ENCODE measurements at regions not wholly inside any gene's neighbourhood (a gene's known extent, or its start where the extent isn't known, plus 50 kb on each side); places are given as distances from the start of the nearest gene placed in this dataset.

DNA sequence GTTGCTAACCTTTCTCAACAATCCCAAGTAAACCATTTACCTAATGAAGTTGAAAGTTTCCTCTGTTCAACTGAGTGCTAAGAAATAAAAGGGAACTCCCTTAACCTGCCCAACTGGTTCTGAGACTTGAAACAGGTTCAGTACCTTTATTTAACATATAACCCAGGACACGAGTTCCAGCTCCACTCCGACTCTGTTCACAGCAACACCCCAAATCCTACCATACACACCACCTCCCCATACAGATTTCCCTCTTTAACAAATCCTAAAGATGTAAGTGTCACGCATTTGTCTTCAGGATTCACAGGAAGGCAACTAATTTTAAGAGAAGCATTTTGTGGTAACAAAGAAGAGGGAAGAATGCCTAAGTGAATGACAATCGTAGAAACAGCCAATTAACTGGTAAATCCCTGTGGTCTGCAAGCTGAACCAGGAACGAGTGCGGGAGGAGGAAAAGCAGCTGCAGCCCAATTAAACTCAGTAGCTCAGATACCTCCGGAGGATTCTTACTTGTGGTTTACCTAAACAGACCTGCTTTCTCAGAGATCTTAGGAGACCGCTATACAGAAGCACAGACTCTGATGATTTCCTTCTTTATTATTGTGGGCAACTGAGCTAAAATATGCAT, 134.5 kb upstream of the MAGI3 start:
- no peak overlapping the region for H3K27ac ChIP-seq
- no peak overlapping the region for H3K4me3 ChIP-seq
- no peak for DNase-seq (ENCODE audit: low spot score)
- no peaks in the 10 kb centered on the region for H3K9me3 ChIP-seq
- H3K36me3 ChIP-seq: no peaks in the 10 kb centered on the region
- H3K4me1 ChIP-seq: no peaks in the 10 kb centered on the region
- TF ChIP-seq, protein P1, sequence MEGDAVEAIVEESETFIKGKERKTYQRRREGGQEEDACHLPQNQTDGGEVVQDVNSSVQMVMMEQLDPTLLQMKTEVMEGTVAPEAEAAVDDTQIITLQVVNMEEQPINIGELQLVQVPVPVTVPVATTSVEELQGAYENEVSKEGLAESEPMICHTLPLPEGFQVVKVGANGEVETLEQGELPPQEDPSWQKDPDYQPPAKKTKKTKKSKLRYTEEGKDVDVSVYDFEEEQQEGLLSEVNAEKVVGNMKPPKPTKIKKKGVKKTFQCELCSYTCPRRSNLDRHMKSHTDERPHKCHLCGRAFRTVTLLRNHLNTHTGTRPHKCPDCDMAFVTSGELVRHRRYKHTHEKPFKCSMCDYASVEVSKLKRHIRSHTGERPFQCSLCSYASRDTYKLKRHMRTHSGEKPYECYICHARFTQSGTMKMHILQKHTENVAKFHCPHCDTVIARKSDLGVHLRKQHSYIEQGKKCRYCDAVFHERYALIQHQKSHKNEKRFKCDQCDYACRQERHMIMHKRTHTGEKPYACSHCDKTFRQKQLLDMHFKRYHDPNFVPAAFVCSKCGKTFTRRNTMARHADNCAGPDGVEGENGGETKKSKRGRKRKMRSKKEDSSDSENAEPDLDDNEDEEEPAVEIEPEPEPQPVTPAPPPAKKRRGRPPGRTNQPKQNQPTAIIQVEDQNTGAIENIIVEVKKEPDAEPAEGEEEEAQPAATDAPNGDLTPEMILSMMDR (IDR thresholded peaks at IDR 0.05): no peak
- H3K27me3 ChIP-seq: no peaks in the 10 kb centered on the region

DNA sequence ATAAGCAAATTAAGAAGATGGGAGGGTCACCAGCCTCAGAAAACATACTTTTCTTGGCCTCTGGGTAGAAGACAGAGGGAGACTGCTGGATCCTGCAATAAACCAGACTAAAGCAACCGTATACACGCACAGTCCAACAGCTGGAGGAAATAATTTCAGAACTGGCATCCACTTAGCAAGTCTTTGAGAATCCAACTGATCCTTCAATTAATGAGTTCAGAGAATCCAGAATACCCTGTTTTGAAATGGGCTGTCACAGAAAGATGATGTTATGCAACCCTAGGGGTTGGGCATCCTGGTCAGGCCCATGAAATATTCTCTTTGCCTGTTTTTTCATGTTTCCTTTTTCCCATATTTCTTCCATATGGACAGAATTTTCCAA, 134.0 kb upstream of the MAGI3 start:
- H3K4me3 ChIP-seq: no peak overlapping the region
- TF ChIP-seq, protein P1 (IDR thresholded peaks at IDR 0.05): no peak
- H3K4me1 ChIP-seq: no peaks in the 10 kb centered on the region
- no peaks in the 10 kb centered on the region for H3K9me3 ChIP-seq
- H3K27ac ChIP-seq: no peak overlapping the region
- no peak for DNase-seq (ENCODE audit: low spot score)
- no peaks in the 10 kb centered on the region for H3K36me3 ChIP-seq
- no peaks in the 10 kb centered on the region for H3K27me3 ChIP-seq

DNA sequence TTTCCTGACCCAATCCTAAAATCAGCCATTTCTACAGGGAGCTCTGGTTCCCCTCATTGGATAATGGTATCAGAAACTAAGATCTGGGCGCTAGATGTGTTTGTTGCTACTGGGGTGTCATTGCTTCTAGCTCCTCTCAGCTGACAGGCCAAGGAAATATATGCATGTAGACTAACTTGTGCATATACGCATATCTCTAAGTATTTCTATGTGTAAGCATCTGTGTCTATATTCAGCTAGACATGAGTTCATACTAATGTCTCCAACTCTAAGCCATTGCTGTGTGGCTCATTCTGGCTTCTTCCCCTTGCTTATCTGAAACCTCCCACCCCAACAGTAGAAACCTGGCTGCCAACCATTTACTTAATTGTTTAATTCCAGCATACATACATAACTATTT, 130.3 kb upstream of the MAGI3 start:
- Histone ChIP-seq H3K27me3 (no peaks in the 10 kb centered on the region), H3K4me1 (no peaks in the 10 kb centered on the region), H3K36me3 (no peaks in the 10 kb centered on the region), H3K9me3 (no peaks in the 10 kb centered on the region), H3K4me3 (no peak overlapping the region), H3K27ac (no peak overlapping the region)
- no peak for DNase-seq (ENCODE audit: low spot score)
- TF ChIP-seq, protein P1 (IDR thresholded peaks at IDR 0.05): no peak

DNA sequence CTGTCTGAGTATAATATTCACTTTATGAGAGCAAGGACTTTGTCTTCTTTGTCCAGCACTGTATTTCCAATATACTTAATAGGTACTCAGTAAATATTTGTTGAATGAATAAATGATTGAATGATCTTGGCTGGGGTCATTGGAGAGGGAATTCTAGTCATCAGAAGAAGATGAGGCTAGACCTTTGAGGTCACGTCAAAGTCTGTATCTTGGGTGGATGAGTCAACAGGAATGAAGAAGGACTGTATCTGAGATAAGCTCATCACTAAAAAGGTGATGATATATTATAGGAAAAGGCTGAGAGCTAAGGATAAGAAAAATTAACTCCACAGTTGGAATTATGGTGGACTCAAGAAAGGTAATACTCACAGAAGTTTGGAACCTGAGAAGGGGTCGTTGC, 125.1 kb upstream of the MAGI3 start:
- no peaks in the 10 kb centered on the region for H3K9me3 ChIP-seq
- no peak overlapping the region for H3K27ac ChIP-seq
- no peaks in the 10 kb centered on the region for H3K36me3 ChIP-seq
- no peak overlapping the region for H3K4me3 ChIP-seq
- H3K27me3 ChIP-seq: no peaks in the 10 kb centered on the region
- H3K4me1 ChIP-seq: no peaks in the 10 kb centered on the region
- no peak for DNase-seq (ENCODE audit: low spot score)
- TF ChIP-seq, protein P1 (IDR thresholded peaks at IDR 0.05): no peak

DNA sequence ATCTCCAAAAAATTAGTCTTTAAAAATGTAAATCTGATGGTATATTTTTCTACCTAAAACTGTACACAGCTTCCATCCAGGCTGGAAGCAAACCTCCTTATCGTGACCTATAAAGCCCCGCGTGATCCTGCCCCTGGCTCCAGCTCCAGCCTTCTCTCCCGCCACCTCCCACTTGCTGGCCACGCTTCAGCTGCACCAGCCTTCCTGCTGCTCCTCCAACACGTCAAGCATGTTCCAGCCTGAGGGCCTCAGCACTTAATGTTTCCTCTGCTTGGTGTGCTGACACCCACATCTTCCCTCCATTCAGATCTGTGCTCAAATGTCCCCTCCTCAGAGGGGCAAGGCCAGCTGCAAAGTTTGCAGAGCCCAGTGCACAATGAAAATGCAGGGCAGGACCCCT, 123.5 kb upstream of the MAGI3 start:
- Histone ChIP-seq H3K27ac (no peak overlapping the region), H3K4me1 (no peaks in the 10 kb centered on the region), H3K9me3 (no peaks in the 10 kb centered on the region), H3K4me3 (no peak overlapping the region), H3K27me3 (no peaks in the 10 kb centered on the region), H3K36me3 (no peaks in the 10 kb centered on the region)
- no peak for DNase-seq (ENCODE audit: low spot score)
- TF ChIP-seq, protein P1 (IDR thresholded peaks at IDR 0.05): no peak
